ENCODE measurements at regions not wholly inside any gene's neighbourhood (a gene's known extent, or its start where the extent isn't known, plus 50 kb on each side); places are given as distances from the start of the nearest gene placed in this dataset.

GRCh38 chr9:1353291-1353690 lies 303.1 kb downstream of the DMRT2 start:
- TF ChIP-seq, protein P1, sequence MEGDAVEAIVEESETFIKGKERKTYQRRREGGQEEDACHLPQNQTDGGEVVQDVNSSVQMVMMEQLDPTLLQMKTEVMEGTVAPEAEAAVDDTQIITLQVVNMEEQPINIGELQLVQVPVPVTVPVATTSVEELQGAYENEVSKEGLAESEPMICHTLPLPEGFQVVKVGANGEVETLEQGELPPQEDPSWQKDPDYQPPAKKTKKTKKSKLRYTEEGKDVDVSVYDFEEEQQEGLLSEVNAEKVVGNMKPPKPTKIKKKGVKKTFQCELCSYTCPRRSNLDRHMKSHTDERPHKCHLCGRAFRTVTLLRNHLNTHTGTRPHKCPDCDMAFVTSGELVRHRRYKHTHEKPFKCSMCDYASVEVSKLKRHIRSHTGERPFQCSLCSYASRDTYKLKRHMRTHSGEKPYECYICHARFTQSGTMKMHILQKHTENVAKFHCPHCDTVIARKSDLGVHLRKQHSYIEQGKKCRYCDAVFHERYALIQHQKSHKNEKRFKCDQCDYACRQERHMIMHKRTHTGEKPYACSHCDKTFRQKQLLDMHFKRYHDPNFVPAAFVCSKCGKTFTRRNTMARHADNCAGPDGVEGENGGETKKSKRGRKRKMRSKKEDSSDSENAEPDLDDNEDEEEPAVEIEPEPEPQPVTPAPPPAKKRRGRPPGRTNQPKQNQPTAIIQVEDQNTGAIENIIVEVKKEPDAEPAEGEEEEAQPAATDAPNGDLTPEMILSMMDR (IDR thresholded peaks at IDR 0.05; ENCODE audit: extremely low read depth in 1 of 2, insufficient read depth in 1 of 2, low read depth in 1 of 2, low read length in 2 of 2): no peak
- TF ChIP-seq EZH2 (IDR thresholded peaks at IDR 0.05; ENCODE audit: borderline replicate concordance, low read depth, low read length, severe bottlenecking) (no peak), POLR2A (IDR thresholded peaks at IDR 0.05; ENCODE audit: low read depth, low read length) (no peak), POLR2AphosphoS5 (IDR thresholded peaks at IDR 0.05; ENCODE audit: insufficient read depth, low read depth, low read length) (no peak), FOS (IDR thresholded peaks at IDR 0.05; ENCODE audit: borderline replicate concordance, insufficient read depth, low read length) (no peak), JUN (IDR thresholded peaks at IDR 0.05; ENCODE audit: borderline replicate concordance, insufficient read depth, insufficient read length, low read depth) (no peak), GATA2 (IDR thresholded peaks at IDR 0.05; ENCODE audit: insufficient read depth, insufficient read length, low read depth, low read length) (no peak)
- TF ChIP-seq, protein P2, sequence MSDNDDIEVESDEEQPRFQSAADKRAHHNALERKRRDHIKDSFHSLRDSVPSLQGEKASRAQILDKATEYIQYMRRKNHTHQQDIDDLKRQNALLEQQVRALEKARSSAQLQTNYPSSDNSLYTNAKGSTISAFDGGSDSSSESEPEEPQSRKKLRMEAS (IDR thresholded peaks at IDR 0.05; ENCODE audit: insufficient read depth, insufficient read length): no peak

All from endothelial cell of umbilical vein (primary cell).